Osteocyte (in vitro differentiated cells): ENCODE measurements at regions not wholly inside any gene's neighbourhood (a gene's known extent, or its start where the extent isn't known, plus 50 kb on each side); places are given as distances from the start of the nearest gene placed in this dataset.

Source experiments
- DNase-seq: peaks from one replicate; pipeline ENCODE4 v3.0.0; 2021; ENCODE audit warnings: mixed read lengths; ENCODE audit not compliant: unreplicated experiment; ENCODE audit errors: extremely low spot score
- H3K27ac Mint-ChIP-seq: one replicate; pipeline ENCODE4 v1.8.0; 2021; ENCODE audit warnings: mild to moderate bottlenecking, mixed read lengths; ENCODE audit not compliant: unreplicated experiment
- H3K27me3 Mint-ChIP-seq: one replicate; pipeline ENCODE4 v1.8.0; 2021; ENCODE audit warnings: mixed read lengths; ENCODE audit not compliant: unreplicated experiment
- H3K36me3 Mint-ChIP-seq: one replicate; pipeline ENCODE4 v1.8.0; 2021; ENCODE audit warnings: mixed read lengths; ENCODE audit not compliant: unreplicated experiment
- H3K4me1 Mint-ChIP-seq: one replicate; pipeline ENCODE4 v1.8.0; 2021; ENCODE audit warnings: mixed read lengths; ENCODE audit not compliant: unreplicated experiment
- H3K4me3 Mint-ChIP-seq: one replicate; pipeline ENCODE4 v1.8.0; 2021; ENCODE audit warnings: mild to moderate bottlenecking, moderate library complexity, mixed read lengths; ENCODE audit not compliant: unreplicated experiment
- H3K9me3 Mint-ChIP-seq: one replicate; pipeline ENCODE4 v1.8.0; 2021; ENCODE audit warnings: mixed read lengths; ENCODE audit not compliant: unreplicated experiment
- TF ChIP-seq, protein P1 (sequence below): fragments of 200-600 bp; sonication (generic); IDR thresholded peaks from 2 replicates; pipeline ENCODE4 v1.5.0; 2021; ENCODE audit warnings: antibody characterized with exemption, mild to moderate bottlenecking, moderate library complexity

- peaks cover 13% of the 10 kb centered on the region for H3K27me3 Mint-ChIP-seq
- H3K4me3 Mint-ChIP-seq: no peak overlapping the region
- no peaks in the 10 kb centered on the region for H3K36me3 Mint-ChIP-seq
- H3K4me1 Mint-ChIP-seq: no peaks in the 10 kb centered on the region
- H3K9me3 Mint-ChIP-seq: no peaks in the 10 kb centered on the region
- DNase-seq: no peak
- H3K27ac Mint-ChIP-seq: no peak overlapping the region
- TF ChIP-seq, protein P1, sequence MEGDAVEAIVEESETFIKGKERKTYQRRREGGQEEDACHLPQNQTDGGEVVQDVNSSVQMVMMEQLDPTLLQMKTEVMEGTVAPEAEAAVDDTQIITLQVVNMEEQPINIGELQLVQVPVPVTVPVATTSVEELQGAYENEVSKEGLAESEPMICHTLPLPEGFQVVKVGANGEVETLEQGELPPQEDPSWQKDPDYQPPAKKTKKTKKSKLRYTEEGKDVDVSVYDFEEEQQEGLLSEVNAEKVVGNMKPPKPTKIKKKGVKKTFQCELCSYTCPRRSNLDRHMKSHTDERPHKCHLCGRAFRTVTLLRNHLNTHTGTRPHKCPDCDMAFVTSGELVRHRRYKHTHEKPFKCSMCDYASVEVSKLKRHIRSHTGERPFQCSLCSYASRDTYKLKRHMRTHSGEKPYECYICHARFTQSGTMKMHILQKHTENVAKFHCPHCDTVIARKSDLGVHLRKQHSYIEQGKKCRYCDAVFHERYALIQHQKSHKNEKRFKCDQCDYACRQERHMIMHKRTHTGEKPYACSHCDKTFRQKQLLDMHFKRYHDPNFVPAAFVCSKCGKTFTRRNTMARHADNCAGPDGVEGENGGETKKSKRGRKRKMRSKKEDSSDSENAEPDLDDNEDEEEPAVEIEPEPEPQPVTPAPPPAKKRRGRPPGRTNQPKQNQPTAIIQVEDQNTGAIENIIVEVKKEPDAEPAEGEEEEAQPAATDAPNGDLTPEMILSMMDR: no peak
These were observed 107.4 kb upstream of the ARGLU1 start for GRCh38 chr13:106675311-106675710.

DNA sequence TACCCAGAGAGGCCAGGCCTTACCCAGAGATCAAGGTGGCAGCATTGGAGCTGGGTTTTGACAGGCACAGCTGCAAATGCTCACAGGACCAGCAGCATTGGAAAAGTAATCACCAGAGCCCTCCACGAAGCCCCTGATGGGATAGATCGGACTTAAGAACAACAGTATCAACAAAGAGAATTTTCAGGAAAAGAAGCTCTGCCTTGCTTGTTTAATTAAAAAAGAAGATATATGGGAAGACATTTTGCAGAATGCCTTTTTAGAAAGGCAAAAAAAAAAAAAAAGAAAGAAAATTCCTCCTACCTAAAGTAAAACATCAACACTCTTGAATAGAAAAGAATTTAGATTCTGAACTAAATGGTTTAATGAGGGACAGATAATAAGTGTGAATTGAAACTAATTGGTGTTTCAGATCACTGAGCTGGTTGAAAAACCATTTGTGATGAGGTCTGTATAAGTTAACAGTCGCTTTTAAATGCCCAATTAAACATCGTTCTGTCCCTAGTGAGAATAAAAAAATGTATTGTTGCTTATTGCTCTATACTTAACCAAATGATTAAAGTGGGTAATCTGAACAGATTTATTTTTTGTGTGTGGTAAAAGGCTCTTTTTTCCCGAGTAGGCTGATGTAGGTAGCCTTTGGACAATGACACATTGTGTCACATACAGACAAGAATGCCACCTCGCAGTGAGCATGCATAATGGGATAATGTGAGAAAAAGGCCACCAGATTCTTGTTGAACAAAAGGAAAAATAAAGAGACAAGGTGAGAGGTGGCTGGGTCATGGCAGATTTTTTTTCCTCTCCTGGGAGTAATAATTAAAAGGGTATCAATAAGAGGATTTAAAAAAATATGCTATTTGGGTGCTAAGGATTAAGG is 93.0 kb upstream of the ARGLU1 start:
- Mint-ChIP-seq H3K27me3 (peaks cover 8% of the 10 kb centered on the region), H3K4me3 (no peak overlapping the region), H3K9me3 (no peaks in the 10 kb centered on the region), H3K4me1 (no peaks in the 10 kb centered on the region), H3K27ac (no peak overlapping the region), H3K36me3 (no peaks in the 10 kb centered on the region)
- TF ChIP-seq, protein P1: no peak
- no peak for DNase-seq

- TF ChIP-seq, protein P1: no peak
- H3K27me3 Mint-ChIP-seq: peaks cover 12% of the 10 kb centered on the region
- H3K4me1 Mint-ChIP-seq: no peaks in the 10 kb centered on the region
- H3K4me3 Mint-ChIP-seq: no peak overlapping the region
- no peak overlapping the region for H3K27ac Mint-ChIP-seq
- no peaks in the 10 kb centered on the region for H3K36me3 Mint-ChIP-seq
- H3K9me3 Mint-ChIP-seq: no peaks in the 10 kb centered on the region
- no peak for DNase-seq
These were observed 89.2 kb upstream of the ARGLU1 start for GRCh38 chr13:106657104-106657503.

DNA sequence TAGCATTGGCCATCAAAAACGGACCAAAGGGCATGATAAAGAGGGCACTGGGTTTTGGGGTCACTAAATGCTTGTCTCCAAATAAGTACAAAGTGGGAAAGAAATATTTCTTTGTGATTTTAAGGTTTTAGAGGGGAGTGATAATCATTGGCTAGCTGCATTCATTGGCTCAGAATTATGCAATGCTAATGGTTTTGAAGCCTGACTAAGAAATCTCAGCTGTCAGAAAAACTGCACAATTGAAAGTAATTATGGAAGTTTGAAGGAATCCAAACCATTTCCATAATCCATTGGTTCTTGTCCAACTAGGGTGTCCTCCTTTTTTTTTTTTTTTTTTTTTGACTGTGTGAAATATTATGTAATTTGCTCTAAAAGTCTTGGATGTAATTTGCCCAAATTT is 88.2 kb upstream of the ARGLU1 start:
- Mint-ChIP-seq H3K27ac (no peak overlapping the region), H3K4me1 (no peaks in the 10 kb centered on the region), H3K27me3 (peaks cover 9% of the 10 kb centered on the region), H3K36me3 (no peaks in the 10 kb centered on the region), H3K4me3 (no peak overlapping the region), H3K9me3 (no peaks in the 10 kb centered on the region)
- TF ChIP-seq, protein P1: no peak
- no peak for DNase-seq

- H3K36me3 Mint-ChIP-seq: no peaks in the 10 kb centered on the region
- H3K27me3 Mint-ChIP-seq: peaks cover 11% of the 10 kb centered on the region
- TF ChIP-seq, protein P1: no peak
- H3K9me3 Mint-ChIP-seq: no peaks in the 10 kb centered on the region
- no peaks in the 10 kb centered on the region for H3K4me1 Mint-ChIP-seq
- H3K27ac Mint-ChIP-seq: no peak overlapping the region
- no peak for DNase-seq
- H3K4me3 Mint-ChIP-seq: no peak overlapping the region
These were observed 83.5 kb upstream of the ARGLU1 start for GRCh38 chr13:106651442-106651841.
